ENCODE measurements at regions not wholly inside any gene's neighbourhood (a gene's known extent, or its start where the extent isn't known, plus 50 kb on each side); places are given as distances from the start of the nearest gene placed in this dataset.

GRCh38 chr4:122996350-122996749 is 74.0 kb upstream of the NUDT6 start:
- no peak for TF ChIP-seq YY1 (IDR thresholded peaks at IDR 0.05; ENCODE audit: low read depth)
- no peak for TF ChIP-seq EGR1 (IDR thresholded peaks at IDR 0.05)
- TF ChIP-seq MAX (IDR thresholded peaks at IDR 0.05) = no peak
- TF ChIP-seq USF1 (IDR thresholded peaks at IDR 0.05) = no peak
- TF ChIP-seq RAD21 (IDR thresholded peaks at IDR 0.05; ENCODE audit: low read depth) = no peak
- TF ChIP-seq CREB1 (IDR thresholded peaks at IDR 0.05; ENCODE audit: low read depth) = no peak
- no peak for TF ChIP-seq FOXM1 (IDR thresholded peaks at IDR 0.05; ENCODE audit: borderline replicate concordance, low read depth)
- no peak for TF ChIP-seq REST (IDR thresholded peaks at IDR 0.05; ENCODE audit: low read depth)
- TF ChIP-seq ZBTB7A (IDR thresholded peaks at IDR 0.05; ENCODE audit: low read depth) = no peak
- TF ChIP-seq TAF1 (IDR thresholded peaks at IDR 0.05; ENCODE audit: low read depth) = no peak
- no peak for TF ChIP-seq NFIC (IDR thresholded peaks at IDR 0.05)
- TF ChIP-seq TEAD4 (IDR thresholded peaks at IDR 0.05) = no peak
- no peak for TF ChIP-seq EP300 (IDR thresholded peaks at IDR 0.05; ENCODE audit: borderline replicate concordance)
- TF ChIP-seq TCF12 (IDR thresholded peaks at IDR 0.05; ENCODE audit: low read depth) = no peak
- no peak for TF ChIP-seq CEBPB (IDR thresholded peaks at IDR 0.05)

- TF ChIP-seq USF1 (IDR thresholded peaks at IDR 0.05) (no peak), YY1 (IDR thresholded peaks at IDR 0.05; ENCODE audit: low read depth) (no peak), EGR1 (IDR thresholded peaks at IDR 0.05) (no peak), TCF12 (IDR thresholded peaks at IDR 0.05; ENCODE audit: low read depth) (no peak), EP300 (IDR thresholded peaks at IDR 0.05; ENCODE audit: borderline replicate concordance) (no peak), CEBPB (IDR thresholded peaks at IDR 0.05) (no peak), MAX (IDR thresholded peaks at IDR 0.05) (no peak), TAF1 (IDR thresholded peaks at IDR 0.05; ENCODE audit: low read depth) (no peak), REST (IDR thresholded peaks at IDR 0.05; ENCODE audit: low read depth) (no peak), CREB1 (IDR thresholded peaks at IDR 0.05; ENCODE audit: low read depth) (no peak), NFIC (IDR thresholded peaks at IDR 0.05) (no peak)
These were observed 75.2 kb upstream of the NUDT6 start for GRCh38 chr4:122997463-122998101.

GRCh38 chr4:123007679-123008078 is 85.3 kb upstream of the NUDT6 start:
- no peak for TF ChIP-seq MAX (IDR thresholded peaks at IDR 0.05)
- TF ChIP-seq NFIC (IDR thresholded peaks at IDR 0.05) = no peak
- TF ChIP-seq EP300 (IDR thresholded peaks at IDR 0.05; ENCODE audit: borderline replicate concordance) = no peak
- no peak for TF ChIP-seq TEAD4 (IDR thresholded peaks at IDR 0.05)
- TF ChIP-seq REST (IDR thresholded peaks at IDR 0.05; ENCODE audit: low read depth) = no peak
- no peak for TF ChIP-seq FOXM1 (IDR thresholded peaks at IDR 0.05; ENCODE audit: borderline replicate concordance, low read depth)
- TF ChIP-seq CREB1 (IDR thresholded peaks at IDR 0.05; ENCODE audit: low read depth) = no peak
- no peak for TF ChIP-seq TAF1 (IDR thresholded peaks at IDR 0.05; ENCODE audit: low read depth)
- no peak for TF ChIP-seq YY1 (IDR thresholded peaks at IDR 0.05; ENCODE audit: low read depth)
- no peak for TF ChIP-seq ZBTB7A (IDR thresholded peaks at IDR 0.05; ENCODE audit: low read depth)
- TF ChIP-seq TCF12 (IDR thresholded peaks at IDR 0.05; ENCODE audit: low read depth) = no peak
- TF ChIP-seq RAD21 (IDR thresholded peaks at IDR 0.05; ENCODE audit: low read depth) = no peak
- no peak for TF ChIP-seq EGR1 (IDR thresholded peaks at IDR 0.05)

GRCh38 chr4:123014038-123014437 is 91.6 kb upstream of the NUDT6 start:
- no peak for TF ChIP-seq EGR1 (IDR thresholded peaks at IDR 0.05)
- no peak for TF ChIP-seq TAF1 (IDR thresholded peaks at IDR 0.05; ENCODE audit: low read depth)
- TF ChIP-seq CREB1 (IDR thresholded peaks at IDR 0.05; ENCODE audit: low read depth) = no peak
- no peak for TF ChIP-seq RAD21 (IDR thresholded peaks at IDR 0.05; ENCODE audit: low read depth)
- TF ChIP-seq FOXM1 (IDR thresholded peaks at IDR 0.05; ENCODE audit: borderline replicate concordance, low read depth) = no peak
- no peak for TF ChIP-seq YY1 (IDR thresholded peaks at IDR 0.05; ENCODE audit: low read depth)
- TF ChIP-seq ZBTB7A (IDR thresholded peaks at IDR 0.05; ENCODE audit: low read depth) = no peak
- TF ChIP-seq TCF12 (IDR thresholded peaks at IDR 0.05; ENCODE audit: low read depth) = no peak
- no peak for TF ChIP-seq NFIC (IDR thresholded peaks at IDR 0.05)
- no peak for TF ChIP-seq USF1 (IDR thresholded peaks at IDR 0.05)
- no peak for TF ChIP-seq REST (IDR thresholded peaks at IDR 0.05; ENCODE audit: low read depth)
- no peak for TF ChIP-seq MAX (IDR thresholded peaks at IDR 0.05)
